CD4-positive, alpha-beta T cell (primary cell): ENCODE measurements at regions not wholly inside any gene's neighbourhood (a gene's known extent, or its start where the extent isn't known, plus 50 kb on each side); places are given as distances from the start of the nearest gene placed in this dataset.
"Not testable (repeated sequence)": the region's sequence is repeated elsewhere in the genome, so short reads cannot be mapped to it uniquely, and the experiment has no call there.

Experiments used
- ATAC-seq: fragments of 200-7000 bp; cut with Tn5 transposase; one replicate; pipeline ENCODE4 v1.10.0; 2022; ENCODE audit warnings: mild to moderate bottlenecking; ENCODE audit not compliant: poor library complexity
- CTCF ChIA-PET: fragments of 350-600 bp; sonication (Branson Sonifier 250); formaldehyde crosslinking; loops from one replicate; lab custom pipeline; 2021; ENCODE audit warnings: antibody characterized with exemption, inconsistent platforms; lab: Charles Lee
- POLR2A ChIA-PET: fragments of 350-600 bp; sonication (Branson Sonifier 250); formaldehyde crosslinking; loops from one replicate; lab custom pipeline; 2021; ENCODE audit warnings: antibody characterized with exemption, inconsistent platforms; lab: Charles Lee
- DNase-seq, 14 experiments: peaks; one replicate each; pipeline ENCODE4 v3.0.0-alpha.2; 2013 to 2020; ENCODE audit warnings: mixed read lengths in 2 of 14
- H3K27ac ChIP-seq, 2 donors: one replicate each; pipeline versions ENCODE4 v1.5.1 to v1.7.0; 2013; ENCODE audit warnings: low read length in 2 of 2, low read depth in 1 of 2, mild to moderate bottlenecking in 1 of 2
- H3K27me3 ChIP-seq, 2 experiments: 1 replicate in 1 of 2; 2 replicates in 1 of 2; pipeline versions ENCODE4 v1.6.1 to v1.7.0; 2013; ENCODE audit warnings: low read length in 2 of 2, control low read depth in 1 of 2, mild to moderate bottlenecking in 1 of 2, moderate library complexity in 1 of 2; ENCODE audit not compliant: insufficient read depth in 2 of 2, control insufficient read depth in 1 of 2
- H3K36me3 ChIP-seq: one replicate; pipeline ENCODE4 v1.6.1; 2013; ENCODE audit warnings: low read length, control low read depth; ENCODE audit not compliant: insufficient read depth
- H3K4me1 ChIP-seq: one replicate; pipeline ENCODE4 v1.6.1; 2013; ENCODE audit warnings: low read length, control low read depth; ENCODE audit not compliant: insufficient read depth
- H3K4me3 ChIP-seq: one replicate; pipeline ENCODE4 v1.5.1; 2013; ENCODE audit warnings: mild to moderate bottlenecking, low read length, moderate library complexity
- H3K9me3 ChIP-seq, 2 experiments: 1 replicate in 1 of 2; 2 replicates in 1 of 2; pipeline versions ENCODE4 v1.6.1 to v1.7.0; 2013; ENCODE audit warnings: low read length in 2 of 2, mild to moderate bottlenecking in 2 of 2, control low read depth in 1 of 2, moderate library complexity in 1 of 2; ENCODE audit not compliant: control insufficient read depth in 1 of 2, insufficient read depth in 1 of 2
- H3K27ac Mint-ChIP-seq: one replicate; pipeline ENCODE4 v1.8.0; 2020; ENCODE audit warnings: mixed read lengths
- H3K27me3 Mint-ChIP-seq: one replicate; pipeline ENCODE4 v1.8.0; 2021; ENCODE audit warnings: mixed read lengths
- H3K36me3 Mint-ChIP-seq: one replicate; pipeline ENCODE4 v1.8.0; 2021; ENCODE audit warnings: low read depth, mixed read lengths
- H3K4me1 Mint-ChIP-seq: one replicate; pipeline ENCODE4 v1.8.0; 2021; ENCODE audit warnings: low read depth, mixed read lengths
- H3K4me3 Mint-ChIP-seq: one replicate; pipeline ENCODE4 v1.8.0; 2020; ENCODE audit warnings: mild to moderate bottlenecking, mixed read lengths
- H3K9me3 Mint-ChIP-seq: one replicate; pipeline ENCODE4 v1.8.0; 2020; ENCODE audit warnings: mixed read lengths
- intact Hi-C, 2 experiments: fragments of 100-400 bp; cut with DNase I in 1 of 2; cut with micrococcal nuclease in 1 of 2; formaldehyde crosslinking; loops; one replicate each; pipeline versions ENCODE4 v1.15.1 to v1.9.0; 2023 to 2025; cut with DNase I, micrococcal nuclease
- TF ChIP-seq, protein P1 (sequence below): fragments of 200-600 bp; IDR thresholded peaks from one replicate; pipeline ENCODE4 v1.8.0; 2022; ENCODE audit warnings: antibody characterized with exemption, mild to moderate bottlenecking

DNA sequence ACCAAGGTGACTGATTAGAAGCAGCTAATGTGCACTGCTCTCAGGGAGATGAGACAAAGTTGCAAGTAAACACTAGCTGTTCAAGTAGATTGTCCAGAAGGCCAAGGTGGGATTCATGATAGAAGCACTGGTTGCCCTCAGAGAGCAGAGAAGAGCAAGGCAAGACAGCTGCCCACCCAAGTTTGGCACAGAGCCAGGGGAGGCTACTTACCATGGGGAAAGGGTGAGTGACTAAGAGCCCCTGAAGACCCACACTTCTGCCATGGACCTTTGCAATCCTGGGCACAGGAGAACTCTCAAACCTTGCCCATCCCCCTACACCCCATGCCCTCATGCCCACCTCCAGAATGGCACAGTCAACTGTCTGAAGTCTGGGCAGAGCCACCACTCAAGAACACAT is 68.3 kb downstream of the SPIN4 start:
- Histone ChIP-seq H3K36me3 (no peaks in the 10 kb centered on the region), H3K9me3 (peaks cover 0 to 8% of the 10 kb centered on the region in 2 experiments), H3K27ac (no peak overlapping the region), H3K27me3 (no peaks in the 10 kb centered on the region), H3K4me1 (no peaks in the 10 kb centered on the region), H3K4me3 (no peak overlapping the region)
- CTCF ChIA-PET: no interaction called here
- H3K4me1 Mint-ChIP-seq: no peaks in the 10 kb centered on the region
- H3K4me3 Mint-ChIP-seq: no peak overlapping the region
- no peaks in the 10 kb centered on the region for H3K27me3 Mint-ChIP-seq
- TF ChIP-seq, protein P1, sequence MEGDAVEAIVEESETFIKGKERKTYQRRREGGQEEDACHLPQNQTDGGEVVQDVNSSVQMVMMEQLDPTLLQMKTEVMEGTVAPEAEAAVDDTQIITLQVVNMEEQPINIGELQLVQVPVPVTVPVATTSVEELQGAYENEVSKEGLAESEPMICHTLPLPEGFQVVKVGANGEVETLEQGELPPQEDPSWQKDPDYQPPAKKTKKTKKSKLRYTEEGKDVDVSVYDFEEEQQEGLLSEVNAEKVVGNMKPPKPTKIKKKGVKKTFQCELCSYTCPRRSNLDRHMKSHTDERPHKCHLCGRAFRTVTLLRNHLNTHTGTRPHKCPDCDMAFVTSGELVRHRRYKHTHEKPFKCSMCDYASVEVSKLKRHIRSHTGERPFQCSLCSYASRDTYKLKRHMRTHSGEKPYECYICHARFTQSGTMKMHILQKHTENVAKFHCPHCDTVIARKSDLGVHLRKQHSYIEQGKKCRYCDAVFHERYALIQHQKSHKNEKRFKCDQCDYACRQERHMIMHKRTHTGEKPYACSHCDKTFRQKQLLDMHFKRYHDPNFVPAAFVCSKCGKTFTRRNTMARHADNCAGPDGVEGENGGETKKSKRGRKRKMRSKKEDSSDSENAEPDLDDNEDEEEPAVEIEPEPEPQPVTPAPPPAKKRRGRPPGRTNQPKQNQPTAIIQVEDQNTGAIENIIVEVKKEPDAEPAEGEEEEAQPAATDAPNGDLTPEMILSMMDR: no peak
- peaks cover 4% of the 10 kb centered on the region for H3K9me3 Mint-ChIP-seq
- H3K36me3 Mint-ChIP-seq: no peaks in the 10 kb centered on the region
- ATAC-seq: no peak
- POLR2A ChIA-PET: no interaction called here
- no peak overlapping the region for H3K27ac Mint-ChIP-seq
- no peak for DNase-seq
- intact Hi-C loops: no loop called here

DNA sequence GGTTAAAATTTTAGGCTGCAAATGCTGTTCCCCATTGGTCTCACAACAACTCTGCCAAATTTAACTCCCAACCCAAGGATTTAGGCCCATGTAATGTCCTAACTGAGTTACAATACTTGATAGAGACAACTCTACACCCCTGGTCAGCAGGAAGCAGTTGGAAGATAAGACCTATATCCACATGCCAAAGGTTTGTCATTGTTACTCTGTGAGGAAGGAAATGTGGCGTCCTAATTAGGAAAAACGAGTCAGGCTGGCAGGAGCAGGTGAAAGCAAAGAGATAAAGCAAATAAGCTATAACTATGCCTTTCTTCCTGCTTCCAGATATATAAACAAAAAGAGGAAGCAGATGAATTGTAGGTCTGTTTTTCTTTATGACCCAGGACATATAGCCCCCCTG is 69.1 kb downstream of the SPIN4 start:
- no peak overlapping the region for H3K4me3 ChIP-seq
- ChIA-PET POLR2A (no interaction called here), CTCF (no interaction called here)
- intact Hi-C loops: no loop called here
- Mint-ChIP-seq H3K27me3 (no peaks in the 10 kb centered on the region), H3K4me3 (no peak overlapping the region), H3K36me3 (no peaks in the 10 kb centered on the region), H3K9me3 (peaks cover 4% of the 10 kb centered on the region), H3K4me1 (no peaks in the 10 kb centered on the region), H3K27ac (no peak overlapping the region)
- H3K27me3 ChIP-seq: no peaks in the 10 kb centered on the region
- H3K4me1 ChIP-seq: no peaks in the 10 kb centered on the region
- no peak overlapping the region for H3K27ac ChIP-seq
- no peak for ATAC-seq
- TF ChIP-seq, protein P1: no peak
- DNase-seq: no peak
- no peaks in the 10 kb centered on the region for H3K36me3 ChIP-seq
- peaks cover 0 to 8% of the 10 kb centered on the region in 2 experiments for H3K9me3 ChIP-seq

- intact Hi-C loops: no loop called here
Observed at GRCh38 chrX:63281465-63281864, 69.7 kb downstream of the SPIN4 start.

DNA sequence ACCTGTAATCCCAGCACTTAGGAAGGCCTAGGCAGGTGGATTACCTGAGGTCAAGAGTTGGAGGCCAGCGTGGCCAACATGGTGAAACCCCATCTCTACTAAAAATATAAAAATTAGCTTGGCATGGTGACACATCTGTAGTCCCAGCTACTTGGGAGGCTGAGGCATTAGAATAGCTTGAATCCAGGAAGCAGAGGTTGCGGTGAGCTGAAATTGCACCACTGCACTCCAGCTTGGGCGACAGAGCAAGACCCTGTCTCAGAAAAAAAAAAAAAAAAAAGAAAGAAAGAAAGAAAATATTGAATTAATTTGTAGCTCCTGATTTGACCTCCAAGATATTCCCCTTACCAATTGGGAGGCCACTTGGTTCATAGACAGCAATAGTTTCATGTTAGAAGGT is 73.7 kb downstream of the SPIN4 start:
- POLR2A ChIA-PET, H3K27ac Mint-ChIP-seq, intact Hi-C loops, H3K36me3 ChIP-seq, H3K4me3 ChIP-seq, H3K27me3 ChIP-seq, DNase-seq, H3K9me3 Mint-ChIP-seq, H3K9me3 ChIP-seq, H3K27me3 Mint-ChIP-seq, ATAC-seq, H3K4me3 Mint-ChIP-seq, H3K36me3 Mint-ChIP-seq, H3K4me1 ChIP-seq, H3K27ac ChIP-seq, H3K4me1 Mint-ChIP-seq, CTCF ChIA-PET: not testable (repeated sequence)

More at GRCh38 chrX:63281465-63281864, 69.7 kb downstream of the SPIN4 start:
- Histone ChIP-seq H3K36me3 (no peaks in the 10 kb centered on the region), H3K4me1 (no peaks in the 10 kb centered on the region), H3K4me3 (no peak overlapping the region), H3K27ac (no peak overlapping the region), H3K9me3 (peaks cover 0 to 8% of the 10 kb centered on the region in 2 experiments), H3K27me3 (no peaks in the 10 kb centered on the region)
- peaks cover 4% of the 10 kb centered on the region for H3K9me3 Mint-ChIP-seq
- DNase-seq (no peak), ATAC-seq (no peak)
- no peaks in the 10 kb centered on the region for H3K27me3 Mint-ChIP-seq
- no peak overlapping the region for H3K4me3 Mint-ChIP-seq
- TF ChIP-seq, protein P1: no peak
- H3K36me3 Mint-ChIP-seq: no peaks in the 10 kb centered on the region
- H3K4me1 Mint-ChIP-seq: no peaks in the 10 kb centered on the region
- POLR2A ChIA-PET: no interaction called here
- CTCF ChIA-PET: no interaction called here
- H3K27ac Mint-ChIP-seq: no peak overlapping the region
